HEK293T (cell line): ENCODE measurements at regions not wholly inside any gene's neighbourhood (a gene's known extent, or its start where the extent isn't known, plus 50 kb on each side); places are given as distances from the start of the nearest gene placed in this dataset.
"Not testable (repeated sequence)": the region's sequence is repeated elsewhere in the genome, so short reads cannot be mapped to it uniquely, and the experiment has no call there.

ENCODE experiments used
- ARNT ChIP-seq: fragments of 450-650 bp; IDR thresholded peaks from 2 replicates; pipeline ENCODE4 v1.6.1; 2017; ENCODE audit warnings: mild to moderate bottlenecking
- BHLHE40 ChIP-seq: fragments of 450-650 bp; IDR thresholded peaks from 2 replicates; pipeline ENCODE4 v1.6.1; 2016; ENCODE audit warnings: mild to moderate bottlenecking, moderate library complexity, borderline replicate concordance
- CTBP1 ChIP-seq: fragments of 450-650 bp; IDR thresholded peaks from 2 replicates; pipeline ENCODE4 v1.6.1; 2016; ENCODE audit warnings: borderline replicate concordance
- FOXA1 ChIP-seq: fragments of 450-650 bp; IDR thresholded peaks from 2 replicates; pipeline ENCODE4 v1.6.1; 2016; ENCODE audit warnings: mild to moderate bottlenecking
- FOXK2 ChIP-seq: fragments of 450-650 bp; IDR thresholded peaks from 2 replicates; pipeline ENCODE4 v1.6.1; 2016; ENCODE audit warnings: mild to moderate bottlenecking
- FOXM1 ChIP-seq: fragments of 450-650 bp; IDR thresholded peaks from 2 replicates; pipeline ENCODE4 v1.6.1; 2017; ENCODE audit warnings: mild to moderate bottlenecking, borderline replicate concordance
- HDGF ChIP-seq: fragments of 450-650 bp; IDR thresholded peaks from 2 replicates; pipeline ENCODE4 v1.6.1; 2017; ENCODE audit warnings: antibody characterized with exemption, borderline replicate concordance
- L3MBTL2 ChIP-seq: fragments of 450-650 bp; conservative IDR thresholded peaks from 2 replicates; pipeline ENCODE4 v1.6.1; 2016; ENCODE audit warnings: mild to moderate bottlenecking
- LEF1 ChIP-seq: fragments of 450-650 bp; IDR thresholded peaks from 2 replicates; pipeline ENCODE4 v1.6.1; 2017; ENCODE audit warnings: mild to moderate bottlenecking, borderline replicate concordance
- NFRKB ChIP-seq: fragments of 450-650 bp; IDR thresholded peaks from 2 replicates; pipeline ENCODE4 v1.6.1; 2016; ENCODE audit warnings: mild to moderate bottlenecking, moderate library complexity
- SP1 ChIP-seq: fragments of 450-650 bp; IDR thresholded peaks from 2 replicates; pipeline ENCODE4 v1.6.1; 2017
- SUZ12 ChIP-seq: fragments of 450-650 bp; IDR thresholded peaks from 2 replicates; pipeline ENCODE4 v1.6.1; 2016; ENCODE audit warnings: mild to moderate bottlenecking
- ZNF384 ChIP-seq: fragments of 450-650 bp; IDR thresholded peaks from 2 replicates; pipeline ENCODE4 v1.6.1; 2016
- TF ChIP-seq, protein P1 (sequence below): fragments of 450-650 bp; IDR thresholded peaks from 2 replicates; pipeline ENCODE4 v1.6.1; 2016

DNA sequence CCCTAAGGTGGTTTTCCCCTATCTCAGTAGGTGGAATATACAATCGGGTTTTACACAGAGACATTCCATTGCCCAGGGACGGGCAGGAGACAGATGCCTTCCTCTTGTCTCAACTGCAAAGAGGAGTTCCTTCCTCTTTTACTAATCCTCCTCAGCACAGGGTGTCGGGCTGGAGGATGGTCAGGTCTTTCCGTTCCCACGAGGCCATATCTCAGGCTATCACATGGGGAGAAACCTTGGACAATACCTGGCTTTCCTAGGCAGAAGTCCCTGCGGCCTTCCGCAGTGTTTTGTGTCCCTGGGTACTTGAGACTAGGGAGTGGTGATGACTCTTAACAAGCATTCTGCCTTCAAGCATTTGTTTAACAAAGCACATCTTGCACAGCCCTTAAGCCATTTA lies 555.8 kb downstream of the HTR7 start:
- not testable (repeated sequence) for TF ChIP-seq FOXA1, ARNT, ZNF384, FOXM1, SP1, CTBP1, LEF1, NFRKB, HDGF, SUZ12, BHLHE40, FOXK2, L3MBTL2
- TF ChIP-seq, protein P1, sequence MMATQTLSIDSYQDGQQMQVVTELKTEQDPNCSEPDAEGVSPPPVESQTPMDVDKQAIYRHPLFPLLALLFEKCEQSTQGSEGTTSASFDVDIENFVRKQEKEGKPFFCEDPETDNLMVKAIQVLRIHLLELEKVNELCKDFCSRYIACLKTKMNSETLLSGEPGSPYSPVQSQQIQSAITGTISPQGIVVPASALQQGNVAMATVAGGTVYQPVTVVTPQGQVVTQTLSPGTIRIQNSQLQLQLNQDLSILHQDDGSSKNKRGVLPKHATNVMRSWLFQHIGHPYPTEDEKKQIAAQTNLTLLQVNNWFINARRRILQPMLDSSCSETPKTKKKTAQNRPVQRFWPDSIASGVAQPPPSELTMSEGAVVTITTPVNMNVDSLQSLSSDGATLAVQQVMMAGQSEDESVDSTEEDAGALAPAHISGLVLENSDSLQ, result not testable (repeated sequence)
